Pons (tissue), 1 donor: ENCODE measurements at regions not wholly inside any gene's neighbourhood (a gene's known extent, or its start where the extent isn't known, plus 50 kb on each side); places are given as distances from the start of the nearest gene placed in this dataset.
A peak's percentile ranks its signal among the peaks of the same experiment; 100 is the strongest.

ENCODE experiments used
- DNase-seq: peaks from one replicate; pipeline ENCODE4 v3.0.0-alpha.2; 2016; ENCODE audit warnings: low spot score

- peak; percentile 74 for DNase-seq
Observed at GRCh38 chr9:99590840-99591239, 230.8 kb upstream of the NR4A3 start.

GRCh38 chr9:99591770-99592169, 229.9 kb upstream of the NR4A3 start:
- DNase-seq: no peak

- peak; percentile 36 for DNase-seq
Observed at GRCh38 chr9:99592834-99593574, 228.7 kb upstream of the NR4A3 start.

GRCh38 chr9:99593610-99594009, 228.1 kb upstream of the NR4A3 start:
- no peak for DNase-seq

- DNase-seq: no peak
Observed at GRCh38 chr9:99594056-99594780, 227.5 kb upstream of the NR4A3 start.

- peak; percentile 53 for DNase-seq
Observed at GRCh38 chr9:99595796-99596195, 225.9 kb upstream of the NR4A3 start.

GRCh38 chr9:99601571-99602111, 220.0 kb upstream of the NR4A3 start:
- DNase-seq: no peak

- DNase-seq: no peak
Observed at GRCh38 chr9:99602854-99603253, 218.8 kb upstream of the NR4A3 start.

- DNase-seq: no peak
Observed at GRCh38 chr9:99605016-99605743, 216.5 kb upstream of the NR4A3 start.

GRCh38 chr9:99606296-99606695, 215.4 kb upstream of the NR4A3 start:
- DNase-seq: no peak

GRCh38 chr9:99606957-99607356, 214.7 kb upstream of the NR4A3 start:
- no peak for DNase-seq

GRCh38 chr9:99607842-99608448, 213.7 kb upstream of the NR4A3 start:
- no peak for DNase-seq

- DNase-seq: no peak
Observed at GRCh38 chr9:99614341-99614740, 207.3 kb upstream of the NR4A3 start.

GRCh38 chr9:99621040-99621439, 200.6 kb upstream of the NR4A3 start:
- DNase-seq: no peak

- no peak for DNase-seq
Observed at GRCh38 chr9:99622679-99623078, 199.0 kb upstream of the NR4A3 start.

- DNase-seq: no peak
Observed at GRCh38 chr9:99623780-99624364, 197.8 kb upstream of the NR4A3 start.

GRCh38 chr9:99624499-99625233, 197.0 kb upstream of the NR4A3 start:
- DNase-seq: no peak

GRCh38 chr9:99626426-99626825, 195.3 kb upstream of the NR4A3 start:
- peak; percentile 57 for DNase-seq

- no peak for DNase-seq
Observed at GRCh38 chr9:99628285-99628684, 193.4 kb upstream of the NR4A3 start.

GRCh38 chr9:99628849-99629620, 192.7 kb upstream of the NR4A3 start:
- peak; percentile 5 for DNase-seq
